NCI-H526 (cell line): ENCODE measurements at regions not wholly inside any gene's neighbourhood (a gene's known extent, or its start where the extent isn't known, plus 50 kb on each side); places are given as distances from the start of the nearest gene placed in this dataset.

Experiments used
- DNase-seq, 2 experiments: peaks; one replicate each; lab custom pipeline; 2025; lab: John Stamatoyannopoulos, UW

- no peak for DNase-seq
These were observed 113.5 kb upstream of the CCL2 start for GRCh38 chr17:34141590-34141989.

- no peak for DNase-seq
These were observed 111.7 kb upstream of the CCL2 start for GRCh38 chr17:34143430-34143829.

GRCh38 chr17:34146440-34147043 lies 108.5 kb upstream of the CCL2 start:
- peak; percentile 46 to 88 for DNase-seq

GRCh38 chr17:34151102-34151501 lies 104.0 kb upstream of the CCL2 start:
- DNase-seq, result no peak

GRCh38 chr17:34153991-34154390 lies 101.1 kb upstream of the CCL2 start:
- DNase-seq, result no peak

GRCh38 chr17:34154961-34155730 lies 99.9 kb upstream of the CCL2 start:
- no peak for DNase-seq

- DNase-seq, result no peak
These were observed 99.1 kb upstream of the CCL2 start for GRCh38 chr17:34155947-34156346.

- no peak for DNase-seq
These were observed 98.7 kb upstream of the CCL2 start for GRCh38 chr17:34156401-34156740.

- DNase-seq, result peak in 1 of 2 experiments; percentile 23
These were observed 98.1 kb upstream of the CCL2 start for GRCh38 chr17:34156741-34157589.

- DNase-seq, result no peak
These were observed 93.4 kb upstream of the CCL2 start for GRCh38 chr17:34161690-34162089.

- no peak for DNase-seq
These were observed 92.0 kb upstream of the CCL2 start for GRCh38 chr17:34163123-34163522.

GRCh38 chr17:34163646-34164045 lies 91.4 kb upstream of the CCL2 start:
- peak in 1 of 2 experiments; percentile 59 for DNase-seq

GRCh38 chr17:34164837-34165236 lies 90.2 kb upstream of the CCL2 start:
- DNase-seq, result no peak

GRCh38 chr17:34166352-34166751 lies 88.7 kb upstream of the CCL2 start:
- no peak for DNase-seq

- peak; percentile 80 to 81 for DNase-seq
These were observed 87.7 kb upstream of the CCL2 start for GRCh38 chr17:34167354-34167753.

- no peak for DNase-seq
These were observed 86.1 kb upstream of the CCL2 start for GRCh38 chr17:34168989-34169388.

GRCh38 chr17:34169496-34169895 lies 85.6 kb upstream of the CCL2 start:
- DNase-seq, result no peak

GRCh38 chr17:34171245-34171818 lies 83.8 kb upstream of the CCL2 start:
- DNase-seq, result peak; percentile 10 to 70

GRCh38 chr17:34172390-34172918 lies 82.6 kb upstream of the CCL2 start:
- DNase-seq, result no peak

GRCh38 chr17:34173241-34173640 lies 81.8 kb upstream of the CCL2 start:
- peak in 1 of 2 experiments; percentile 3 for DNase-seq

GRCh38 chr17:34174496-34174895 lies 80.6 kb upstream of the CCL2 start:
- DNase-seq, result no peak

- no peak for DNase-seq
These were observed 78.6 kb upstream of the CCL2 start for GRCh38 chr17:34176440-34176839.
